ENCODE measurements at regions not wholly inside any gene's neighbourhood (a gene's known extent, or its start where the extent isn't known, plus 50 kb on each side); places are given as distances from the start of the nearest gene placed in this dataset.

DNA sequence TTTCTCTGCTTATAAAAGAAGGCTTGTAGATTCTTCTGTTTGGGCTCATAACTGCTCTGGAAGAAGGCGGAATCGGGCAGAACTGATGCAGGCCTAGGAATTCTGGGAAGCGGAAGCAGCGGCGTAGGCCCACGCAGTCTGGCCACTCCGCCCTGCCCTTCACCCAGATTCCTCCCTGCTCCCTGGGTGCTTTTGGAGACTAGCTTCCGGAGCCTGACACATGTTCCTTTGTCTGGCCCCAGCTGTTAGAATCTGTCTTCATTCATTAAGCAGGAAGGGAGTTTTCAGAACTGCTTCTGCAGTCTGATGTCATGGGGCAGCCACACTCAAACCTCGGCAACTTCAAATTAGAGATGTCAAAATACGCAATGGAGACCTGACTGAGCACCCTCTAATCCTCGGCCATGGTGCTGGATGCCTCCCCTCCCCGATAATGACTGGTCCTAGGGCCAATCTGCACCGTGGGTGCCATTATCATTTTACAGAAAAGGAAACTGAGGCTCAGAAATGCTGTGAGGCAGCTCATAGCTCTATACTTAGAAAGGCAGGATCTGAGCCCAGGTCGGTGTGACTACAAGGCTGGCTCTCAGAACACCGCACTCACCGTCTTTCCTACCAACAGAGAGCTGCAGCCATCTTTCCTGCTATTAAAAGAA lies 275.7 kb downstream of the MYCN start:
- peaks cover 0 to 5% (median 0%) of the 10 kb centered on the region in 8 donors for H3K9me3 ChIP-seq
- H3K27ac ChIP-seq = no peak overlapping the region
- WGBS, 5 donors = 73 to 88% (median 86%) methylated on average over 16 of the region's 16 CpGs
- H3K4me1 ChIP-seq = no peaks in the 10 kb centered on the region
- H3K4me3 ChIP-seq = no peak overlapping the region
- intact Hi-C loops (cut with DNase I; ENCODE audit: low total_unique reads) = no loop called here
- no peaks in the 10 kb centered on the region for H3K27me3 ChIP-seq (replicated peaks in 1 of 7)
- H3K36me3 ChIP-seq = no peaks in the 10 kb centered on the region
- no peak for DNase-seq
- TF ChIP-seq POLR2AphosphoS5 (IDR thresholded peaks at IDR 0.05) (peak in 1 of 3 donors; percentile 41), POLR2A (IDR thresholded peaks at IDR 0.05) (no peak)
- TF ChIP-seq, protein P1, sequence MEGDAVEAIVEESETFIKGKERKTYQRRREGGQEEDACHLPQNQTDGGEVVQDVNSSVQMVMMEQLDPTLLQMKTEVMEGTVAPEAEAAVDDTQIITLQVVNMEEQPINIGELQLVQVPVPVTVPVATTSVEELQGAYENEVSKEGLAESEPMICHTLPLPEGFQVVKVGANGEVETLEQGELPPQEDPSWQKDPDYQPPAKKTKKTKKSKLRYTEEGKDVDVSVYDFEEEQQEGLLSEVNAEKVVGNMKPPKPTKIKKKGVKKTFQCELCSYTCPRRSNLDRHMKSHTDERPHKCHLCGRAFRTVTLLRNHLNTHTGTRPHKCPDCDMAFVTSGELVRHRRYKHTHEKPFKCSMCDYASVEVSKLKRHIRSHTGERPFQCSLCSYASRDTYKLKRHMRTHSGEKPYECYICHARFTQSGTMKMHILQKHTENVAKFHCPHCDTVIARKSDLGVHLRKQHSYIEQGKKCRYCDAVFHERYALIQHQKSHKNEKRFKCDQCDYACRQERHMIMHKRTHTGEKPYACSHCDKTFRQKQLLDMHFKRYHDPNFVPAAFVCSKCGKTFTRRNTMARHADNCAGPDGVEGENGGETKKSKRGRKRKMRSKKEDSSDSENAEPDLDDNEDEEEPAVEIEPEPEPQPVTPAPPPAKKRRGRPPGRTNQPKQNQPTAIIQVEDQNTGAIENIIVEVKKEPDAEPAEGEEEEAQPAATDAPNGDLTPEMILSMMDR (IDR thresholded peaks at IDR 0.05 in 8 of 11, conservative IDR thresholded peaks at IDR 0.05 in 3 of 11) = no peak

DNA sequence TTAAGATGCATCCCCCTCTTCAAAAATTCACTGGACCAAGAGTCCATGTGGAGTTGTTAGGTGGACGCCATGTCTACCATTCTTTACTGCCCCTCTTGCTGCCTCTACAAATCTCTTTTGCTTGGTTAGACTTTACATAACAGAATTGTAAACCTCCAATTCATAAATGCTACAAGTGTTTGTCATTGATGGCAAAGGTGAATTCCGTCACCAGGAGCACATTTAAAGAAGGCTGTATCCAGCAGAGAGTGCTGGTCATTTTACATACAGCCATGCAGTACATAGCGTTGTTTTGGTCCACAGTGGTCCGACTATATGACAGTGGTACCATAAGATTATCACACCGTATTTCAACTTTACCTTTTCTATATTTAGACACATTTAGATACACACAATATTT lies 274.5 kb downstream of the MYCN start:
- WGBS, 5 donors = 89 to 95% (median 93%) methylated on average over 5 of the region's 5 CpGs
- Histone ChIP-seq H3K4me1 (no peaks in the 10 kb centered on the region), H3K27me3 (replicated peaks in 1 of 7) (no peaks in the 10 kb centered on the region), H3K4me3 (no peak overlapping the region), H3K27ac (no peak overlapping the region), H3K9me3 (peaks cover 0 to 5% (median 0%) of the 10 kb centered on the region in 8 donors), H3K36me3 (no peaks in the 10 kb centered on the region)
- TF ChIP-seq POLR2A (IDR thresholded peaks at IDR 0.05) (no peak), POLR2AphosphoS5 (IDR thresholded peaks at IDR 0.05) (no peak)
- TF ChIP-seq, protein P1 (IDR thresholded peaks at IDR 0.05 in 8 of 11, conservative IDR thresholded peaks at IDR 0.05 in 3 of 11) = no peak
- intact Hi-C loops (cut with DNase I; ENCODE audit: low total_unique reads) = no loop called here
- DNase-seq = no peak

DNA sequence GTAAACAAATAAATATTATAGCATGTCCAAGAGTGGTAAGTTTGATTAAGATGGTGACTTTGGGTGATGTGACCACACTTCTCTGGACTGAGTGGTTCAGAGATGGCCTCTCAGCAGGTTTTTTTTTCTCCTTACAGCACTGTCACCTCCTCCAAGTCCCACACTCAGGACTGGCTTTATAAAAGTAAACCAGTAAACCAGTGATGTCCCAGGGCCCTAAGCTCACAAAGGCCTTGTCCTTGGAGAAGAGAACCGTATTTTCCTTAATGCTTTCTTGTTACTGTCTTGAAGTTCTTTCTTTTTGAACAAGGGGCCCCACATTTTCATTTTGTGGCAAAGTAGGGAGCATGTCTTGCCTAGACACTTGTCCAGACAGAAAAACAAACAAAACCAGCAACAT lies 274.0 kb downstream of the MYCN start:
- Histone ChIP-seq H3K4me1 (no peaks in the 10 kb centered on the region), H3K4me3 (no peak overlapping the region), H3K36me3 (no peaks in the 10 kb centered on the region), H3K27ac (no peak overlapping the region), H3K27me3 (replicated peaks in 1 of 7) (no peaks in the 10 kb centered on the region), H3K9me3 (peaks cover 0 to 5% (median 0%) of the 10 kb centered on the region in 8 donors)
- TF ChIP-seq POLR2A (IDR thresholded peaks at IDR 0.05) (no peak), POLR2AphosphoS5 (IDR thresholded peaks at IDR 0.05) (no peak)
- TF ChIP-seq, protein P1 (IDR thresholded peaks at IDR 0.05 in 8 of 11, conservative IDR thresholded peaks at IDR 0.05 in 3 of 11) = no peak
- no peak for DNase-seq
- WGBS, 5 donors = 78 to 100% (median 92%) methylated on average over 1 of the region's 1 CpG
- intact Hi-C loops (cut with DNase I; ENCODE audit: low total_unique reads) = no loop called here

DNA sequence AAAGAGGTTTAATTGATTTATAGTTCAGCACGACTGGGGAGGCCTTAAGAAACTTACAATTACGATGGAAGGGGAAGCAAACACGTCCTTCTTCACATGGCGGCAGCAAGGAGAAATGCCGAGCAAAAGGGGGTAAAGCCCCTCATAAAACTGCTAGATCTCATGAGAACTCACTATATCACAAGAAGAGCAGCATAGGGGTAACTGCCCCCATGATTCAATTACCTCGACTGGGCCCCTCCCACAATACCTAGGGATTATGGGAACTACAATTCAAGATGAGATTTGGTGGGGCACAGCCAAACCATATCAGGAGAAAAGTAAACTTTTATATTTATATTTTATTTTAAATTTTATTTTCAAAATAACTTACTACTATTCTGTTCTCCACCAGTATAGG lies 272.0 kb downstream of the MYCN start:
- intact Hi-C loops (cut with DNase I; ENCODE audit: low total_unique reads) = no loop called here
- WGBS, 5 donors = 83 to 92% (median 86%) methylated on average over 6 of the region's 6 CpGs
- no peak overlapping the region for H3K27ac ChIP-seq
- no peaks in the 10 kb centered on the region for H3K36me3 ChIP-seq
- DNase-seq = no peak
- TF ChIP-seq POLR2AphosphoS5 (IDR thresholded peaks at IDR 0.05) = no peak
- no peak for TF ChIP-seq POLR2A (IDR thresholded peaks at IDR 0.05)
- TF ChIP-seq, protein P1 (IDR thresholded peaks at IDR 0.05 in 8 of 11, conservative IDR thresholded peaks at IDR 0.05 in 3 of 11) = no peak
- peaks cover 0 to 19% (median 8%) of the 10 kb centered on the region in 8 donors for H3K9me3 ChIP-seq
- no peak overlapping the region for H3K4me3 ChIP-seq
- H3K27me3 ChIP-seq (replicated peaks in 1 of 7) = no peaks in the 10 kb centered on the region
- H3K4me1 ChIP-seq = no peaks in the 10 kb centered on the region
